H1 (cell line): ENCODE measurements at regions not wholly inside any gene's neighbourhood (a gene's known extent, or its start where the extent isn't known, plus 50 kb on each side); places are given as distances from the start of the nearest gene placed in this dataset.

Experiments
- ASH2L ChIP-seq: fragments of 200-600, 300-600 bp; sonication (generic); IDR thresholded peaks from one replicate; pipeline ENCODE4 v1.7.1; 2017; ENCODE audit warnings: low read length
- CBX5 ChIP-seq: fragments of 300-800, 300-1000 bp; sonication (generic); IDR thresholded peaks from 2 replicates; pipeline ENCODE4 v1.7.1; 2016; ENCODE audit warnings: antibody characterized with exemption, low read length, low read depth
- CREB1 ChIP-seq: IDR thresholded peaks from 2 replicates; pipeline ENCODE4 v1.6.1; 2012; ENCODE audit warnings: inconsistent platforms
- CTBP2 ChIP-seq: IDR thresholded peaks from 2 replicates; pipeline ENCODE4 v1.7.0; 2011; ENCODE audit warnings: borderline replicate concordance, mild to moderate bottlenecking, moderate library complexity, mixed read lengths, low read length; ENCODE audit not compliant: insufficient read depth, insufficient read length
- GABPA ChIP-seq: IDR thresholded peaks from 2 replicates; pipeline ENCODE4 v1.6.1; 2011; ENCODE audit warnings: mild to moderate bottlenecking, low read length, moderate library complexity, borderline replicate concordance; ENCODE audit not compliant: insufficient read depth
- MAX ChIP-seq: IDR thresholded peaks from 2 replicates; pipeline ENCODE4 v1.6.1; 2012; ENCODE audit warnings: inconsistent platforms
- POLR2A ChIP-seq, 2 experiments: IDR thresholded peaks; 1 replicate in 1 of 2; 2 replicates in 1 of 2; pipeline ENCODE4 v1.6.1; 2011; ENCODE audit warnings: low read depth in 2 of 2, low read length in 2 of 2, mild to moderate bottlenecking in 2 of 2; ENCODE audit errors: control extremely low read depth in 1 of 2
- POLR2AphosphoS5 ChIP-seq: IDR thresholded peaks from 2 replicates; pipeline ENCODE4 v1.6.1; 2011; ENCODE audit warnings: low read depth, low read length
- POU5F1 ChIP-seq: IDR thresholded peaks from 2 replicates; pipeline ENCODE4 v1.6.1; 2011; ENCODE audit warnings: low read depth, mild to moderate bottlenecking, low read length, moderate library complexity
- SRF ChIP-seq: IDR thresholded peaks from 2 replicates; pipeline ENCODE4 v1.6.1; 2011; ENCODE audit warnings: mild to moderate bottlenecking, low read depth, low read length, moderate library complexity
- ZNF274 ChIP-seq: IDR thresholded peaks from 2 replicates; pipeline ENCODE4 v1.7.0; 2012; ENCODE audit warnings: low read length, borderline replicate concordance; ENCODE audit errors: extremely low read depth
- TF ChIP-seq, protein P1 (sequence below): fragments of 300-600 bp; sonication (generic); IDR thresholded peaks from 2 replicates; pipeline ENCODE4 v1.7.1; 2012; ENCODE audit warnings: low read length, moderate library complexity, mild to moderate bottlenecking, inconsistent platforms; ENCODE audit not compliant: insufficient replicate concordance

GRCh38 chr5:42315214-42315613, 108.0 kb upstream of the GHR start (continued):
- TF ChIP-seq, protein P1, sequence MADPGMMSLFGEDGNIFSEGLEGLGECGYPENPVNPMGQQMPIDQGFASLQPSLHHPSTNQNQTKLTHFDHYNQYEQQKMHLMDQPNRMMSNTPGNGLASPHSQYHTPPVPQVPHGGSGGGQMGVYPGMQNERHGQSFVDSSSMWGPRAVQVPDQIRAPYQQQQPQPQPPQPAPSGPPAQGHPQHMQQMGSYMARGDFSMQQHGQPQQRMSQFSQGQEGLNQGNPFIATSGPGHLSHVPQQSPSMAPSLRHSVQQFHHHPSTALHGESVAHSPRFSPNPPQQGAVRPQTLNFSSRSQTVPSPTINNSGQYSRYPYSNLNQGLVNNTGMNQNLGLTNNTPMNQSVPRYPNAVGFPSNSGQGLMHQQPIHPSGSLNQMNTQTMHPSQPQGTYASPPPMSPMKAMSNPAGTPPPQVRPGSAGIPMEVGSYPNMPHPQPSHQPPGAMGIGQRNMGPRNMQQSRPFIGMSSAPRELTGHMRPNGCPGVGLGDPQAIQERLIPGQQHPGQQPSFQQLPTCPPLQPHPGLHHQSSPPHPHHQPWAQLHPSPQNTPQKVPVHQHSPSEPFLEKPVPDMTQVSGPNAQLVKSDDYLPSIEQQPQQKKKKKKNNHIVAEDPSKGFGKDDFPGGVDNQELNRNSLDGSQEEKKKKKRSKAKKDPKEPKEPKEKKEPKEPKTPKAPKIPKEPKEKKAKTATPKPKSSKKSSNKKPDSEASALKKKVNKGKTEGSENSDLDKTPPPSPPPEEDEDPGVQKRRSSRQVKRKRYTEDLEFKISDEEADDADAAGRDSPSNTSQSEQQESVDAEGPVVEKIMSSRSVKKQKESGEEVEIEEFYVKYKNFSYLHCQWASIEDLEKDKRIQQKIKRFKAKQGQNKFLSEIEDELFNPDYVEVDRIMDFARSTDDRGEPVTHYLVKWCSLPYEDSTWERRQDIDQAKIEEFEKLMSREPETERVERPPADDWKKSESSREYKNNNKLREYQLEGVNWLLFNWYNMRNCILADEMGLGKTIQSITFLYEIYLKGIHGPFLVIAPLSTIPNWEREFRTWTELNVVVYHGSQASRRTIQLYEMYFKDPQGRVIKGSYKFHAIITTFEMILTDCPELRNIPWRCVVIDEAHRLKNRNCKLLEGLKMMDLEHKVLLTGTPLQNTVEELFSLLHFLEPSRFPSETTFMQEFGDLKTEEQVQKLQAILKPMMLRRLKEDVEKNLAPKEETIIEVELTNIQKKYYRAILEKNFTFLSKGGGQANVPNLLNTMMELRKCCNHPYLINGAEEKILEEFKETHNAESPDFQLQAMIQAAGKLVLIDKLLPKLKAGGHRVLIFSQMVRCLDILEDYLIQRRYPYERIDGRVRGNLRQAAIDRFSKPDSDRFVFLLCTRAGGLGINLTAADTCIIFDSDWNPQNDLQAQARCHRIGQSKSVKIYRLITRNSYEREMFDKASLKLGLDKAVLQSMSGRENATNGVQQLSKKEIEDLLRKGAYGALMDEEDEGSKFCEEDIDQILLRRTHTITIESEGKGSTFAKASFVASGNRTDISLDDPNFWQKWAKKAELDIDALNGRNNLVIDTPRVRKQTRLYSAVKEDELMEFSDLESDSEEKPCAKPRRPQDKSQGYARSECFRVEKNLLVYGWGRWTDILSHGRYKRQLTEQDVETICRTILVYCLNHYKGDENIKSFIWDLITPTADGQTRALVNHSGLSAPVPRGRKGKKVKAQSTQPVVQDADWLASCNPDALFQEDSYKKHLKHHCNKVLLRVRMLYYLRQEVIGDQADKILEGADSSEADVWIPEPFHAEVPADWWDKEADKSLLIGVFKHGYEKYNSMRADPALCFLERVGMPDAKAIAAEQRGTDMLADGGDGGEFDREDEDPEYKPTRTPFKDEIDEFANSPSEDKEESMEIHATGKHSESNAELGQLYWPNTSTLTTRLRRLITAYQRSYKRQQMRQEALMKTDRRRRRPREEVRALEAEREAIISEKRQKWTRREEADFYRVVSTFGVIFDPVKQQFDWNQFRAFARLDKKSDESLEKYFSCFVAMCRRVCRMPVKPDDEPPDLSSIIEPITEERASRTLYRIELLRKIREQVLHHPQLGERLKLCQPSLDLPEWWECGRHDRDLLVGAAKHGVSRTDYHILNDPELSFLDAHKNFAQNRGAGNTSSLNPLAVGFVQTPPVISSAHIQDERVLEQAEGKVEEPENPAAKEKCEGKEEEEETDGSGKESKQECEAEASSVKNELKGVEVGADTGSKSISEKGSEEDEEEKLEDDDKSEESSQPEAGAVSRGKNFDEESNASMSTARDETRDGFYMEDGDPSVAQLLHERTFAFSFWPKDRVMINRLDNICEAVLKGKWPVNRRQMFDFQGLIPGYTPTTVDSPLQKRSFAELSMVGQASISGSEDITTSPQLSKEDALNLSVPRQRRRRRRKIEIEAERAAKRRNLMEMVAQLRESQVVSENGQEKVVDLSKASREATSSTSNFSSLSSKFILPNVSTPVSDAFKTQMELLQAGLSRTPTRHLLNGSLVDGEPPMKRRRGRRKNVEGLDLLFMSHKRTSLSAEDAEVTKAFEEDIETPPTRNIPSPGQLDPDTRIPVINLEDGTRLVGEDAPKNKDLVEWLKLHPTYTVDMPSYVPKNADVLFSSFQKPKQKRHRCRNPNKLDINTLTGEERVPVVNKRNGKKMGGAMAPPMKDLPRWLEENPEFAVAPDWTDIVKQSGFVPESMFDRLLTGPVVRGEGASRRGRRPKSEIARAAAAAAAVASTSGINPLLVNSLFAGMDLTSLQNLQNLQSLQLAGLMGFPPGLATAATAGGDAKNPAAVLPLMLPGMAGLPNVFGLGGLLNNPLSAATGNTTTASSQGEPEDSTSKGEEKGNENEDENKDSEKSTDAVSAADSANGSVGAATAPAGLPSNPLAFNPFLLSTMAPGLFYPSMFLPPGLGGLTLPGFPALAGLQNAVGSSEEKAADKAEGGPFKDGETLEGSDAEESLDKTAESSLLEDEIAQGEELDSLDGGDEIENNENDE, result no peak
- TF ChIP-seq SRF, result no peak
- TF ChIP-seq CBX5, result no peak
- no peak for TF ChIP-seq POU5F1
- no peak for TF ChIP-seq ASH2L
- no peak for TF ChIP-seq GABPA
- no peak for TF ChIP-seq POLR2AphosphoS5
- TF ChIP-seq POLR2A (IDR thresholded peaks at IDR 0.05; ENCODE audit: control extremely low read depth in 1 of 2, low read depth in 2 of 2, low read length in 2 of 2), result no peak
- TF ChIP-seq CTBP2, result no peak
- no peak for TF ChIP-seq ZNF274
- no peak for TF ChIP-seq CREB1
- no peak for TF ChIP-seq MAX
